ENCODE measurements at regions not wholly inside any gene's neighbourhood (a gene's known extent, or its start where the extent isn't known, plus 50 kb on each side); places are given as distances from the start of the nearest gene placed in this dataset.

- TF ChIP-seq CTCF (IDR thresholded peaks at IDR 0.05) (no peak), ZFX (IDR thresholded peaks at IDR 0.05; ENCODE audit: borderline replicate concordance) (no peak)
Measured at GRCh38 chr13:62682788-62683187, 1267.1 kb upstream of the PCDH20 start.

All from 22Rv1 (cell line).